WTC11 (cell line): ENCODE measurements at regions not wholly inside any gene's neighbourhood (a gene's known extent, or its start where the extent isn't known, plus 50 kb on each side); places are given as distances from the start of the nearest gene placed in this dataset.

Experiments used
- ATAC-seq: fragments of 200-7000 bp; cut with Tn5 transposase; 2 replicates; pipeline ENCODE4 v1.10.0; 2021; ENCODE audit warnings: mild to moderate bottlenecking, moderate library complexity
- CTCF ChIA-PET: fragments of 300-600 bp; sonication (Branson Sonifier 250); formaldehyde crosslinking; loops from one replicate; lab custom pipeline; 2021; ENCODE audit warnings: antibody characterized with exemption; lab: Charles Lee
- POLR2A ChIA-PET: fragments of 350-600 bp; sonication (Branson Sonifier 250); formaldehyde crosslinking; loops from one replicate; lab custom pipeline; 2021; ENCODE audit warnings: antibody characterized with exemption; lab: Charles Lee
- DNase-seq: peaks from one replicate; pipeline ENCODE4 v3.0.0; 2021; ENCODE audit warnings: low spot score
- H3K27ac Mint-ChIP-seq: 2 replicates; pipeline ENCODE4 v1.8.0; 2021; ENCODE audit warnings: mixed read lengths
- H3K27me3 Mint-ChIP-seq: 2 replicates; pipeline ENCODE4 v1.8.0; 2021; ENCODE audit warnings: low read depth, mild to moderate bottlenecking, moderate library complexity, mixed read lengths
- H3K36me3 Mint-ChIP-seq: 2 replicates; pipeline ENCODE4 v1.8.0; 2021; ENCODE audit warnings: mixed read lengths
- H3K4me1 Mint-ChIP-seq: 2 replicates; pipeline ENCODE4 v1.8.0; 2022; ENCODE audit warnings: mixed read lengths
- H3K4me3 Mint-ChIP-seq: 2 replicates; pipeline ENCODE4 v1.8.0; 2021; ENCODE audit warnings: mild to moderate bottlenecking, moderate library complexity, mixed read lengths
- H3K9me3 Mint-ChIP-seq: 2 replicates; pipeline ENCODE4 v1.8.0; 2021; ENCODE audit warnings: mixed read lengths
- AR ChIP-seq: fragments of 250-450 bp; sonication (Bioruptor Pico); IDR thresholded peaks from 2 replicates; pipeline ENCODE4 v1.9.0; 2021; ENCODE audit warnings: mild to moderate bottlenecking
- ATF3 ChIP-seq: sonication (generic); formaldehyde crosslinking; conservative IDR thresholded peaks from 2 replicates; pipeline ENCODE4 v1.8.1; 2022; ENCODE audit warnings: mild to moderate bottlenecking, missing genetic modification reagents
- CBFB ChIP-seq: sonication (generic); formaldehyde crosslinking; IDR thresholded peaks from 2 replicates; pipeline ENCODE4 v1.8.1; 2022; ENCODE audit warnings: mild to moderate bottlenecking, low read depth, missing genetic modification reagents
- CREB1 ChIP-seq: sonication (generic); formaldehyde crosslinking; IDR thresholded peaks from 2 replicates; pipeline ENCODE4 v1.8.0; 2023; ENCODE audit warnings: mild to moderate bottlenecking, missing genetic modification reagents
- ELF4 ChIP-seq: sonication (generic); formaldehyde crosslinking; IDR thresholded peaks from 2 replicates; pipeline ENCODE4 v1.8.1; 2022; ENCODE audit warnings: low read depth, mild to moderate bottlenecking, moderate library complexity, missing genetic modification reagents
- ERG ChIP-seq: fragments of 250-450 bp; sonication (Bioruptor Pico); IDR thresholded peaks from 2 replicates; pipeline ENCODE4 v1.8.0; 2021; ENCODE audit warnings: mild to moderate bottlenecking
- ESRRA ChIP-seq: sonication (generic); formaldehyde crosslinking; IDR thresholded peaks from 2 replicates; pipeline ENCODE4 v1.8.1; 2022; ENCODE audit warnings: mild to moderate bottlenecking, missing genetic modification reagents, borderline replicate concordance
- FOXJ3 ChIP-seq: sonication (generic); formaldehyde crosslinking; IDR thresholded peaks from 2 replicates; pipeline ENCODE4 v1.9.0; 2021; ENCODE audit warnings: missing genetic modification reagents, mild to moderate bottlenecking, borderline replicate concordance
- FOXP1 ChIP-seq: sonication (generic); formaldehyde crosslinking; IDR thresholded peaks from 2 replicates; pipeline ENCODE4 v1.8.0; 2022; ENCODE audit warnings: missing genetic modification reagents, mild to moderate bottlenecking, moderate library complexity, borderline replicate concordance
- HMGA2 ChIP-seq: fragments of 250-450 bp; sonication (Bioruptor Pico); IDR thresholded peaks from 2 replicates; pipeline ENCODE4 v1.4.0; 2021; ENCODE audit warnings: mild to moderate bottlenecking, moderate library complexity
- JAZF1 ChIP-seq: fragments of 250-450 bp; sonication (Bioruptor Pico); IDR thresholded peaks from 2 replicates; pipeline ENCODE4 v1.9.0; 2021; ENCODE audit warnings: moderate library complexity, mild to moderate bottlenecking, inconsistent platforms
- MLX ChIP-seq: sonication (generic); formaldehyde crosslinking; IDR thresholded peaks from 2 replicates; pipeline ENCODE4 v1.8.1; 2023; ENCODE audit warnings: mild to moderate bottlenecking, missing genetic modification reagents, moderate library complexity
- NFATC4 ChIP-seq: fragments of 250-450 bp; sonication (Bioruptor Pico); IDR thresholded peaks from 2 replicates; pipeline ENCODE4 v1.9.0; 2021; ENCODE audit warnings: mild to moderate bottlenecking
- PRDM15 ChIP-seq: sonication (generic); formaldehyde crosslinking; IDR thresholded peaks from 2 replicates; pipeline ENCODE4 v1.8.0; 2022; ENCODE audit warnings: missing genetic modification reagents
- PREB ChIP-seq: sonication (generic); formaldehyde crosslinking; IDR thresholded peaks from 2 replicates; pipeline ENCODE4 v1.8.1; 2022; ENCODE audit warnings: mild to moderate bottlenecking, missing genetic modification reagents, moderate library complexity, borderline replicate concordance
- SMAD3 ChIP-seq: sonication (generic); formaldehyde crosslinking; IDR thresholded peaks from 2 replicates; pipeline ENCODE4 v1.8.0; 2022; ENCODE audit warnings: missing genetic modification reagents, mild to moderate bottlenecking, borderline replicate concordance
- SMAD4 ChIP-seq: sonication (generic); formaldehyde crosslinking; IDR thresholded peaks from 2 replicates; pipeline ENCODE4 v1.8.0; 2022; ENCODE audit warnings: mild to moderate bottlenecking, missing genetic modification reagents
- SP1 ChIP-seq: sonication (generic); formaldehyde crosslinking; conservative IDR thresholded peaks from 2 replicates; pipeline ENCODE4 v1.8.1; 2022; ENCODE audit warnings: missing genetic modification reagents
- TP53 ChIP-seq: sonication (generic); formaldehyde crosslinking; IDR thresholded peaks from 2 replicates; pipeline ENCODE4 v1.8.1; 2023; ENCODE audit warnings: mild to moderate bottlenecking, missing genetic modification reagents
- ZBTB21 ChIP-seq: sonication (generic); formaldehyde crosslinking; IDR thresholded peaks from 2 replicates; pipeline ENCODE4 v1.8.1; 2023; ENCODE audit warnings: mild to moderate bottlenecking, missing genetic modification reagents, borderline replicate concordance
- ZNF138 ChIP-seq: sonication (generic); formaldehyde crosslinking; conservative IDR thresholded peaks from 2 replicates; pipeline ENCODE4 v1.8.1; 2022; ENCODE audit warnings: mild to moderate bottlenecking, moderate library complexity, missing genetic modification reagents
- ZNF281 ChIP-seq: sonication (generic); formaldehyde crosslinking; IDR thresholded peaks from 2 replicates; pipeline ENCODE4 v1.8.0; 2023; ENCODE audit warnings: mild to moderate bottlenecking, missing genetic modification reagents
- ZNF396 ChIP-seq: fragments of 250-450 bp; sonication (Bioruptor Pico); IDR thresholded peaks from 2 replicates; pipeline ENCODE4 v1.8.0; 2021; ENCODE audit warnings: mild to moderate bottlenecking, moderate library complexity, borderline replicate concordance

GRCh38 chr12:39047539-39048262 is 142.3 kb upstream of the CPNE8 start:
- CTCF ChIA-PET = interaction anchor here (0.7 kb wide), 1 partner anchor 381 kb away, joined by 4 read pairs; no protein-coding TSS in a partner anchor
- TF ChIP-seq NFATC4 (CRISPR knock-in tag) (no peak), ZBTB21 (CRISPR knock-in tag) (no peak), JAZF1 (CRISPR knock-in tag) (no peak), MLX (CRISPR knock-in tag) (no peak), HMGA2 (CRISPR knock-in tag) (no peak), CBFB (no peak), FOXP1 (CRISPR knock-in tag) (no peak), SMAD4 (no peak), ELF4 (CRISPR knock-in tag) (no peak), FOXJ3 (CRISPR knock-in tag) (no peak)
- Mint-ChIP-seq H3K9me3 (no peaks in the 10 kb centered on the region), H3K27me3 (no peaks in the 10 kb centered on the region), H3K4me3 (no peak overlapping the region), H3K4me1 (peaks cover 5% of the 10 kb centered on the region), H3K27ac (no peak overlapping the region), H3K36me3 (no peaks in the 10 kb centered on the region)
- POLR2A ChIA-PET = no interaction called here
- DNase-seq (no peak), ATAC-seq (no peak)

- ChIA-PET CTCF (interaction anchor here (1.4 kb wide), 1 partner anchor 124 kb away, joined by 3 read pairs; no protein-coding TSS in a partner anchor), POLR2A (no interaction called here)
- H3K27me3 Mint-ChIP-seq = no peaks in the 10 kb centered on the region
- no peaks in the 10 kb centered on the region for H3K36me3 Mint-ChIP-seq
- no peak overlapping the region for H3K27ac Mint-ChIP-seq
- no peak for ATAC-seq
- H3K4me1 Mint-ChIP-seq = peaks cover 5% of the 10 kb centered on the region
- H3K9me3 Mint-ChIP-seq = no peaks in the 10 kb centered on the region
- H3K4me3 Mint-ChIP-seq = no peak overlapping the region
- DNase-seq = no peak
- no peak for TF ChIP-seq AR (CRISPR knock-in tag)
- TF ChIP-seq ERG (CRISPR knock-in tag) = no peak
- no peak for TF ChIP-seq CREB1 (CRISPR knock-in tag)
- no peak for TF ChIP-seq PREB (CRISPR knock-in tag)
- TF ChIP-seq ATF3 = no peak
- no peak for TF ChIP-seq SMAD3 (CRISPR knock-in tag)
- TF ChIP-seq CBFB = no peak
- TF ChIP-seq TP53 (CRISPR knock-in tag) = no peak
- no peak for TF ChIP-seq ESRRA
- no peak for TF ChIP-seq ZNF138
- TF ChIP-seq ZNF281 (CRISPR knock-in tag) = no peak
- TF ChIP-seq SP1 (CRISPR knock-in tag) = no peak
- TF ChIP-seq ZNF396 (CRISPR knock-in tag) = no peak
- no peak for TF ChIP-seq PRDM15 (CRISPR knock-in tag)
These were observed 139.4 kb upstream of the CPNE8 start for GRCh38 chr12:39044754-39045153.
